HEK293T (cell line): ENCODE measurements at regions not wholly inside any gene's neighbourhood (a gene's known extent, or its start where the extent isn't known, plus 50 kb on each side); places are given as distances from the start of the nearest gene placed in this dataset.

ENCODE experiments used
- ARNT ChIP-seq: fragments of 450-650 bp; IDR thresholded peaks from 2 replicates; pipeline ENCODE4 v1.6.1; 2017; ENCODE audit warnings: mild to moderate bottlenecking
- BHLHE40 ChIP-seq: fragments of 450-650 bp; IDR thresholded peaks from 2 replicates; pipeline ENCODE4 v1.6.1; 2016; ENCODE audit warnings: mild to moderate bottlenecking, moderate library complexity, borderline replicate concordance
- CTBP1 ChIP-seq: fragments of 450-650 bp; IDR thresholded peaks from 2 replicates; pipeline ENCODE4 v1.6.1; 2016; ENCODE audit warnings: borderline replicate concordance
- ELF4 ChIP-seq: fragments of 450-650 bp; IDR thresholded peaks from 2 replicates; pipeline ENCODE4 v1.6.1; 2017; ENCODE audit warnings: antibody characterized with exemption
- FOXA1 ChIP-seq: fragments of 450-650 bp; IDR thresholded peaks from 2 replicates; pipeline ENCODE4 v1.6.1; 2016; ENCODE audit warnings: mild to moderate bottlenecking
- FOXK2 ChIP-seq: fragments of 450-650 bp; IDR thresholded peaks from 2 replicates; pipeline ENCODE4 v1.6.1; 2016; ENCODE audit warnings: mild to moderate bottlenecking
- SP1 ChIP-seq: fragments of 450-650 bp; IDR thresholded peaks from 2 replicates; pipeline ENCODE4 v1.6.1; 2017
- SUZ12 ChIP-seq: fragments of 450-650 bp; IDR thresholded peaks from 2 replicates; pipeline ENCODE4 v1.6.1; 2016; ENCODE audit warnings: mild to moderate bottlenecking
- ZNF384 ChIP-seq: fragments of 450-650 bp; IDR thresholded peaks from 2 replicates; pipeline ENCODE4 v1.6.1; 2016

GRCh38 chr6:41406728-41407489 lies 71.5 kb downstream of the NCR2 start:
- no peak for TF ChIP-seq ELF4
- no peak for TF ChIP-seq SUZ12
- no peak for TF ChIP-seq SP1
- TF ChIP-seq CTBP1: no peak
- no peak for TF ChIP-seq BHLHE40
- TF ChIP-seq FOXA1: no peak
- TF ChIP-seq ZNF384: no peak
- no peak for TF ChIP-seq ARNT
- TF ChIP-seq FOXK2: no peak
